ENCODE measurements at regions not wholly inside any gene's neighbourhood (a gene's known extent, or its start where the extent isn't known, plus 50 kb on each side); places are given as distances from the start of the nearest gene placed in this dataset.
"Not testable (repeated sequence)": the region's sequence is repeated elsewhere in the genome, so short reads cannot be mapped to it uniquely, and the experiment has no call there.

GRCh38 chr6:92219987-92220386 lies 1199.4 kb downstream of the EPHA7 start:
- DNase-seq = not testable (repeated sequence)

DNA sequence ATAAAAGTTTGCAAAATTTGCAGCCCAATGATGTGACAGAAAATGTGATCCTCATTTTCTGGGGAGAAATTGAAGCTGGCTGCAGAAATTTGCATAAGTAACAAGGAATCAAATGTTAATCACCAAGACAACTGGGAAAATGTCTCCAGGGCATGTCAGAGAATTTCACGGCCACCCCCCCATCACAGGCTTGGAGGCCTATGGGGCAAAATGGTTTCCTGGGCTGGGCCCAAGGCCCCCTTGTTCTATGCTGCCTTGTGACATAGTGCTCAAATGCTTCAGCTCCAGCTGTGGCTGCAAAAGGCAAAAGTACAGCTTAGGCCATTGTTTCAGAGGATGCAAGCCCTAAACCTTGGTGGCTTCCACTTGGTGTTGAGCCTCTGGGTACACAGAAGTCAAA lies 1202.6 kb downstream of the EPHA7 start:
- no peak for DNase-seq

- no peak for DNase-seq
Measured at GRCh38 chr6:92201618-92202017, 1217.7 kb downstream of the EPHA7 start.

DNA sequence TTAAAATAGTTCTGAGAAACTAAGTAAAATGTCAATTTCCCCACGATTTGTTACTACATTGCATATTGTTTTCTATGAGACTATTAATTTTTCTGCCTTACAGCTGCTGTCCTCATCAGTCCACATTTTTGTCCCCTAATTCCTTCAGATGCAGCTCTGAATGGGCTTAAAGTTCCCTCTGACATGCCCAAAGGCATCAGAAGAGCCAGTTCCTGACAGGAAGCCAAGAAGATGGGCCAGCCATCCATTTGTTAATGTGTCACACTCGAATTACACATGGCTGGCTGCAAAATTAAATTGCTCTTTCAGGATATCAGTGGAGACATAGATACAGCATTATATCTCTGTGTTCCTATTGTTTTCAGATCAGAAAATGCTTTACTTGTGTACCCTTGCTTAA lies 1223.0 kb downstream of the EPHA7 start:
- no peak for DNase-seq

- DNase-seq = no peak
Measured at GRCh38 chr6:92195796-92196195, 1223.6 kb downstream of the EPHA7 start.

DNA sequence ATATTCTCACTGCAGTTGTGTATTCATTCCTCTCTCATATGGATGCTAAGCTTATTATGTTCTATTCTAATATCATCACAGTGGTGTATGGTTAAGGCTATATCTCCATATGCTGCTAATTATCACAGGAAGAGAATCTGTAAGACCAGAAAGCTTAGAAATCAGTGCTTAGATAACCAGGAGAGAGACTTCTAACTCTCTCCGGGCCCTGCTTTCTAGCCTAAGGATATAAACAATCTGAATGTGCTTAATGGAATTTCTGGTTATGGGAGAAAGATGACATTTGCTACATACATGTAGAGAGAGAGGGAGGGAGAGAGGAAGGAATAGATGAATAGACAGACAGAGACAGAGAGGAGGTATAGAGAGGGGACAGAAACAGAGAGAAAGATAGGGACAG lies 1231.3 kb downstream of the EPHA7 start:
- no peak for DNase-seq

DNA sequence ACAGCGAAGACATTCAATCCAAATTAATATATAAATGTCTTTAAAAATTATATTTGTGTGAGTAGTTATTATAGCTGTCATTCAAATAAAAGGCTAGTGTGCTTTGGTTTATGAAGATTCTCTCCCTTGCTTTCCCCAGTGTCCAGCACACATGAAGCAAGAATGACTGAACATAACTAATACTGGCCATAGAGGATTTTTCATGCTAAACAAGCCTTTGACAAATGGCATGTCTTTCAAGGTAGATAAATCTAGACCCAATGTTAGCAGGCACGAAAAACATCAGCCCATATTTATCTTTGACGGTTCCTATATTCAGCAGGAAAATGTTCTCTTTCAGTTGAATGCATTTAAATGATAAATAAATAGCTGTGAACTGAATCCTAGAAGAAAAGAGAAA lies 1234.4 kb downstream of the EPHA7 start:
- DNase-seq = no peak

GRCh38 chr6:92181347-92181746 lies 1238.0 kb downstream of the EPHA7 start:
- DNase-seq = no peak

- DNase-seq = no peak
Measured at GRCh38 chr6:92180090-92180489, 1239.3 kb downstream of the EPHA7 start.

DNA sequence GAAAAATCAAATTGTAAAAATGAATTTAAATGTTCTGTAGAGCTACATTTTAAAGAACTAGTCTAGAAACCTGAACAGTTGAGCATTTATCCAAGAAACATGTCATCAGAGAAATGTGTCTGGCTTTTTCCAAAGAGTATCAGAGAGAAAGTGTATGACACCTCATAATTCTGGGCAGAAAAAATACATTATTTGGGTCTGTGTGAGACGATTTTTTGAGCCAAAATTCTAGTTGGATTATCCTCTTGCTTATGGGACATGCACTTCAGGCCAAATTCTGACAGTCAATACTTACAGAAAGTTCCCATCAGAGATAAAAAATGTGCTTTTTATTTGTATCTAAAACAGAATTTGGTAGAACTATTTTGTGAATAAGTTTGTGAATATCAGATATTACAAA lies 1242.7 kb downstream of the EPHA7 start:
- no peak for DNase-seq

DNA sequence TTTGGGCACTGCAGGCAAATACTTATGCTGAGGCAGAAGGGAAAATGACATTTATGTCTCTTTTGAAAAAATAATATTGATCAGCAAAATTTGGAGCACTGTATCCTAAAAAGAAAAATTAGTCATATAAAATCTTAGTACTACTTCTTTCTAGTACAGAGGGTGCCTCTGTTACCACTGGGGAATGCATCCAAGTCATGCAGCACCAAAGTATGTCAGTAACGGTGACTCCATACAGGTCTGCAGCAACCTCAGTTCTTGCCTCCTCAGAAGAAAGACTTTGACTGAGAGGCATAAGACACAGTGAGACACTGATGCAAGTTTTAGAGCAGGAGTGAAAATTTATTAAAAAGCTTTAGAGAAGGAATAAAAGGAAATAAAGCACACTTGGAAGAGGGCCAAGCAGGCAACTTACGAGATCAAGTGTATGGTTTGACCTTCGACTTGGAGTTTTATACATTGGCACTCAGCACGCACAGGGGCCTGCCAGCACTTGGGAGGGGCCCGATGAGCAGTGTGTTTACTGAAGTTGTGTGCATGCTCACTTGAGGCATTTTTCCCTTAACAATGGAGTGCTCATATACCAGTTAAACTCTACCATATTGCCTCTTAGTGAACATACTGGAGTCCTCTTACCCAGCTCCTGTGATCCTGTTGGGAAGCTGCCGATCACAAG lies 1244.8 kb downstream of the EPHA7 start:
- no peak for DNase-seq

- DNase-seq = no peak
Measured at GRCh38 chr6:92169506-92169905, 1249.9 kb downstream of the EPHA7 start.

GRCh38 chr6:92166666-92167065 lies 1252.7 kb downstream of the EPHA7 start:
- no peak for DNase-seq

DNA sequence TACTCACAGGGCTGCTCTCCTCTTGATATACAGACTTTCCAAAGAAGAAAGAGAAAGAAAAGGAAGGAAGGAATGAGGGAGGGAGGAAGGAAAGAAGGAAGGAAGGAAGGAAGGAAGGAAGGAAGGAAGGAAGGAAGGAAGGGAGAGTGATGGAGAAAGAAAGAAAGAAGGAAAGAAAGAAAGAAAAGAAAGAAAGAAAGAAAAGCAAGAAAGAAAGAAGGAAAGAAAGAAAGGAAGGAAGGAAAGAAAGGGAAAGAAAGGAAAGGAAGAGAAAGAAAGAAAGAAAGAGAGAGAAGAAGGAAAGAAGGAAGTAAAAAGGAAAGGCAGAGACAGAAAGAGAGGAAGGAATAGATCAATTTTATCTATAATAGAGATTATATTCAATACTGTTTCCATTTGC lies 1257.4 kb downstream of the EPHA7 start:
- DNase-seq = no peak

GRCh38 chr6:92160226-92160625 lies 1259.1 kb downstream of the EPHA7 start:
- no peak for DNase-seq

DNA sequence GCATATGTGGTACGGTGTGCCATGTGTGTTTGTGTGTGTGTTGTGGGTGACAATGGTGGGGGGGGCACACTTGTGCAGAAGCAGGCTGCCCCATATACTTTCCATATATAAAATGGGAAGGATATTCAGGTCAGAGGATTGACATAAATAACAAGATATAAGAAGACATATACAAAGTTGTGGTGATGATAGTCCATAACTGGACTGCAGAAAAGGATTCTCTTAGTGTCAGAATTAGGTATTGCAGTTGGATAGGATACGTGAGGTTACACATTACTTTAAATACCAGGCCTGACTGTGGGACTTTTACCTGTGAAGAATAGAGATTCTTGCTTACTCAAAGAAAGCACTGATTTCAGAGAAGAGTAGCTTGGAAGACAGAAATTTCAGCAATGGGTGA lies 1260.3 kb downstream of the EPHA7 start:
- no peak for DNase-seq

GRCh38 chr6:92150553-92150952 lies 1268.8 kb downstream of the EPHA7 start:
- no peak for DNase-seq

DNA sequence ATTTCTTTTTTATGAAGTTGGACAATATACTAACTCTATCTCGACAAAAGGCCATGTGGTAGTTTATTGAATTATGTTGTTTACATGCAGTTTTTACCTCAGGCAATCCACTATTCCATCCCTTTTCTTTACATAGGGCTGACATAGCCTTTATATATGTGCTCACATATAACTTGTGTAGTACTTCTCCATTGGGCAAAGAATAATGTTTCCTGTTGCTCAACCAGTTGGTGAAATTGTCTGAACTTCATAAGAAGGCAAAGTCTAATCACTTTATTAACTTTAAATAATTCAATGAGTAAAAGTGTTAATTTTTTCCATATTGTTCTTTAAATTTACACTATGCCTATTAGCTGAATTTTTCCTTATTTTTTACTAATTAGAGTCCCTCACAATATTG lies 1272.1 kb downstream of the EPHA7 start:
- no peak for DNase-seq

GRCh38 chr6:92139601-92140000 lies 1279.8 kb downstream of the EPHA7 start:
- no peak for DNase-seq

DNA sequence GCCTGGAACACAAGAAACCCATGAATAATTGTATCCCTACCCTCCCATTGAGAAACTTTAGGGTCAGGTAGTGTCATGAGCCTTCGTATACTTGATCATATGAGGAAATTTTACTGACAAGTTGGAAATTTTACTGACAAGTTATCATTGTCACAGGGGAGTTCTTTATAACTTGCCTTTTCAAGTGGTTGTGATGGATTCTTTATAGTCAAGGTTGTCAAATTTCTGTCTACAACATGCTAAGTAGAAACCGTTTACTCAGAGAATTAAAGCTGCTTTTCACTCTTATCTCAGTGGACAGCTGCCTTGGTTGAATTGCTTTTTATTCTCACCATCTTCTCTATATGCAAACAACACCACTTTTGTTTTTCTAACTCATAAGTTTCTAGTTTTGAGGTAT lies 1286.4 kb downstream of the EPHA7 start:
- DNase-seq = no peak

DNA sequence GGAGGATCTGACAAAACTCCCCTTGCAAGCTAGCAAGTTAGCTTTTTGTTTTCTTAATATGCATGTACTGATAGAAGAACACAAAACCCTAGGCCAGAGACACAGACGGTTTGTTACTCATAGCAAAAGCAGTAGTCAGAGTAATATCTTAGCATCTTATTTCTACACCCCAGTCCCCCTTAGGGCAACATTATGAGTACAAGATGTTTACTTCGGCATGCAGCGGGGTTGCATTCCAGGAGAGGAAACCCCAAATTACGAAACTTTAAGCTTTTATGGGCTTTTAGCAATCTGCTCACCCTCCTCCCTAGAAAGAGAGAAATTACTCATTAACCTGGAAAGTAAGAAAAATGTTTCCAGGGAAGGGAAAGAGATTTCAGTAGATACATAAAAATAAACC lies 1286.9 kb downstream of the EPHA7 start:
- no peak for DNase-seq

DNA sequence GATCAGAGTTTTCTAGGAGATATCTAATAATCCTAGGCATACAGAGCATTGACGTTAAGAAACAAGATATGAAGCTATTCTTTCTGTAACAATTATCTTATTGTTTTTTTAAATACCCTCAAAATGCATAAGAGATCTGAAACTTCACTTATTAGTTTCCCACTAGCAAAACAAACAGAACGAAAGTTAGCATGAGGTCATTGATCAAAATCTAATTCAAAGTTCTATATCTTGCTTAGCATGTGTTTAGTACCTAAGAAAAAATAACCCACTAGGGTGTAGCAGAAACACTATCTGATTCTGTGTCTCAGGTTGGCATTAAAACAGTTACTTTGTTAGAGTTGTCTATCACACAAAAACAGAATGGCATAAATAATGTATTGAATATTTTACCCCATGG lies 1288.4 kb downstream of the EPHA7 start:
- DNase-seq = no peak

DNA sequence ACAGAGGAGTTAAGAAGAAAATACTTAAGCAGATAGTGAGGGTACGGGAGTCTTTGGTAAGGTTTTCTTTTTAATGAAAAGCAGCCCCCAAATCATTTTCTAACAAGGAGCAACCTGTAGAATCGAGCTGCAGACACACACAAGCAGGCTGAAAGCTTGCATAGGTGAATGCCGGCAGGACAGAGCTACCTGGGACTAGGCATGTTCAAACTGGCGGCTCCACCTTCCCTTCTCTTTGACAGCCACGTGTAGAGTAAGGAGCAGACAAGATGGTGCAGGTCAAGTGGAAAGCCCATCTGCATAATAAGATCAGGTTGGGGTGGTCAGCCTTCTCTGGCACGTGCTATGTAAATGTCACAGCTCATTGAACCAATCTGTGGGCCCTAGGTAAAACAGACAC lies 1292.4 kb downstream of the EPHA7 start:
- DNase-seq = no peak

GRCh38 chr6:92126088-92126487 lies 1293.3 kb downstream of the EPHA7 start:
- no peak for DNase-seq

- DNase-seq = no peak
Measured at GRCh38 chr6:92125681-92126080, 1293.7 kb downstream of the EPHA7 start.

- no peak for DNase-seq
Measured at GRCh38 chr6:92124200-92124651, 1295.1 kb downstream of the EPHA7 start.

All from NCI-H187 (cell line).